ENCODE measurements at regions not wholly inside any gene's neighbourhood (a gene's known extent, or its start where the extent isn't known, plus 50 kb on each side); places are given as distances from the start of the nearest gene placed in this dataset.

GRCh38 chr12:115598871-115599811, 678.4 kb downstream of the MED13L start:
- H3K36me3 ChIP-seq (ENCODE audit: insufficient read depth, low read depth, low read length) = no peaks in the 10 kb centered on the region
- no peaks in the 10 kb centered on the region for H3K27me3 ChIP-seq (ENCODE audit: insufficient read depth, low read length)
- H3K4me3 ChIP-seq (ENCODE audit: low read length) = no peak overlapping the region
- H3K9ac ChIP-seq (ENCODE audit: low read depth, low read length) = no peak overlapping the region
- no peaks in the 10 kb centered on the region for H3K4me1 ChIP-seq (ENCODE audit: insufficient read depth, low read length)
- no peaks in the 10 kb centered on the region for H3K9me3 ChIP-seq (ENCODE audit: insufficient read depth, low read depth, low read length)
- H3K27ac ChIP-seq (ENCODE audit: low read length) = no peak overlapping the region

- Histone ChIP-seq H3K36me3 (ENCODE audit: insufficient read depth, low read depth, low read length) (no peaks in the 10 kb centered on the region), H3K4me1 (ENCODE audit: insufficient read depth, low read length) (no peaks in the 10 kb centered on the region), H3K4me3 (ENCODE audit: low read length) (no peak overlapping the region), H3K27ac (ENCODE audit: low read length) (no peak overlapping the region), H3K9ac (ENCODE audit: low read depth, low read length) (no peak overlapping the region), H3K27me3 (ENCODE audit: insufficient read depth, low read length) (no peaks in the 10 kb centered on the region), H3K9me3 (ENCODE audit: insufficient read depth, low read depth, low read length) (no peaks in the 10 kb centered on the region)
Observed at GRCh38 chr12:115597157-115597712, 680.3 kb downstream of the MED13L start.

GRCh38 chr12:115588131-115588530, 689.4 kb downstream of the MED13L start:
- Histone ChIP-seq H3K36me3 (ENCODE audit: insufficient read depth, low read depth, low read length) (no peaks in the 10 kb centered on the region), H3K9ac (ENCODE audit: low read depth, low read length) (no peak overlapping the region), H3K4me3 (ENCODE audit: low read length) (no peak overlapping the region), H3K27ac (ENCODE audit: low read length) (no peak overlapping the region), H3K9me3 (ENCODE audit: insufficient read depth, low read depth, low read length) (no peaks in the 10 kb centered on the region; the same call in 1 of the 2 replicates), H3K4me1 (ENCODE audit: insufficient read depth, low read length) (no peaks in the 10 kb centered on the region), H3K27me3 (ENCODE audit: insufficient read depth, low read length) (no peaks in the 10 kb centered on the region)

GRCh38 chr12:115584156-115584555, 693.3 kb downstream of the MED13L start:
- no peaks in the 10 kb centered on the region for H3K36me3 ChIP-seq (ENCODE audit: insufficient read depth, low read depth, low read length)
- no peak overlapping the region for H3K4me3 ChIP-seq (ENCODE audit: low read length)
- H3K9me3 ChIP-seq (ENCODE audit: insufficient read depth, low read depth, low read length) = no peaks in the 10 kb centered on the region
- H3K4me1 ChIP-seq (ENCODE audit: insufficient read depth, low read length) = no peaks in the 10 kb centered on the region
- H3K9ac ChIP-seq (ENCODE audit: low read depth, low read length) = no peak overlapping the region
- H3K27ac ChIP-seq (ENCODE audit: low read length) = no peak overlapping the region
- no peaks in the 10 kb centered on the region for H3K27me3 ChIP-seq (ENCODE audit: insufficient read depth, low read length)

- H3K9me3 ChIP-seq (ENCODE audit: insufficient read depth, low read depth, low read length) = no peaks in the 10 kb centered on the region
- no peak overlapping the region for H3K4me3 ChIP-seq (ENCODE audit: low read length)
- no peak overlapping the region for H3K9ac ChIP-seq (ENCODE audit: low read depth, low read length)
- H3K36me3 ChIP-seq (ENCODE audit: insufficient read depth, low read depth, low read length) = no peaks in the 10 kb centered on the region
- H3K27ac ChIP-seq (ENCODE audit: low read length) = no peak overlapping the region
- H3K27me3 ChIP-seq (ENCODE audit: insufficient read depth, low read length) = no peaks in the 10 kb centered on the region
- H3K4me1 ChIP-seq (ENCODE audit: insufficient read depth, low read length) = no peaks in the 10 kb centered on the region
Observed at GRCh38 chr12:115583591-115583990, 693.9 kb downstream of the MED13L start.

- Histone ChIP-seq H3K4me3 (ENCODE audit: low read length) (no peak overlapping the region), H3K36me3 (ENCODE audit: insufficient read depth, low read depth, low read length) (no peaks in the 10 kb centered on the region), H3K9me3 (ENCODE audit: insufficient read depth, low read depth, low read length) (no peaks in the 10 kb centered on the region), H3K4me1 (ENCODE audit: insufficient read depth, low read length) (peaks cover 7% of the 10 kb centered on the region; the same call in 1 of the 2 replicates), H3K27me3 (ENCODE audit: insufficient read depth, low read length) (no peaks in the 10 kb centered on the region), H3K27ac (ENCODE audit: low read length) (no peak overlapping the region), H3K9ac (ENCODE audit: low read depth, low read length) (no peak overlapping the region)
Observed at GRCh38 chr12:115577401-115577800, 700.1 kb downstream of the MED13L start.

- H3K27ac ChIP-seq (ENCODE audit: low read length) = no peak overlapping the region
Observed at GRCh38 chr12:115574826-115575225, 702.7 kb downstream of the MED13L start.

GRCh38 chr12:115572440-115572839, 705.1 kb downstream of the MED13L start:
- Histone ChIP-seq H3K27me3 (ENCODE audit: insufficient read depth, low read length) (no peaks in the 10 kb centered on the region), H3K27ac (ENCODE audit: low read length) (no peak overlapping the region), H3K4me1 (ENCODE audit: insufficient read depth, low read length) (peaks cover 7% of the 10 kb centered on the region; the same call in 1 of the 2 replicates), H3K9me3 (ENCODE audit: insufficient read depth, low read depth, low read length) (no peaks in the 10 kb centered on the region), H3K36me3 (ENCODE audit: insufficient read depth, low read depth, low read length) (no peaks in the 10 kb centered on the region), H3K4me3 (ENCODE audit: low read length) (no peak overlapping the region), H3K9ac (ENCODE audit: low read depth, low read length) (no peak overlapping the region)

More at GRCh38 chr12:115574826-115575225, 702.7 kb downstream of the MED13L start:
- no peak overlapping the region for H3K9ac ChIP-seq (ENCODE audit: low read depth, low read length)
- no peak overlapping the region for H3K4me3 ChIP-seq (ENCODE audit: low read length)
- H3K4me1 ChIP-seq (ENCODE audit: insufficient read depth, low read length) = peaks cover 7% of the 10 kb centered on the region; the same call in 1 of the 2 replicates
- no peaks in the 10 kb centered on the region for H3K9me3 ChIP-seq (ENCODE audit: insufficient read depth, low read depth, low read length)
- no peaks in the 10 kb centered on the region for H3K27me3 ChIP-seq (ENCODE audit: insufficient read depth, low read length)
- H3K36me3 ChIP-seq (ENCODE audit: insufficient read depth, low read depth, low read length) = no peaks in the 10 kb centered on the region

GRCh38 chr12:115571446-115571845, 706.0 kb downstream of the MED13L start:
- H3K4me3 ChIP-seq (ENCODE audit: low read length) = no peak overlapping the region
- H3K9me3 ChIP-seq (ENCODE audit: insufficient read depth, low read depth, low read length) = no peaks in the 10 kb centered on the region
- H3K9ac ChIP-seq (ENCODE audit: low read depth, low read length) = no peak overlapping the region
- no peak overlapping the region for H3K27ac ChIP-seq (ENCODE audit: low read length)
- H3K27me3 ChIP-seq (ENCODE audit: insufficient read depth, low read length) = no peaks in the 10 kb centered on the region
- H3K4me1 ChIP-seq (ENCODE audit: insufficient read depth, low read length) = peaks cover 7% of the 10 kb centered on the region; the same call in 1 of the 2 replicates
- no peaks in the 10 kb centered on the region for H3K36me3 ChIP-seq (ENCODE audit: insufficient read depth, low read depth, low read length)

- Histone ChIP-seq H3K27ac (ENCODE audit: low read length) (no peak overlapping the region), H3K27me3 (ENCODE audit: insufficient read depth, low read length) (no peaks in the 10 kb centered on the region), H3K36me3 (ENCODE audit: insufficient read depth, low read depth, low read length) (no peaks in the 10 kb centered on the region), H3K9ac (ENCODE audit: low read depth, low read length) (no peak overlapping the region), H3K4me1 (ENCODE audit: insufficient read depth, low read length) (peaks cover 4% of the 10 kb centered on the region; the same call in 1 of the 2 replicates), H3K4me3 (ENCODE audit: low read length) (no peak overlapping the region), H3K9me3 (ENCODE audit: insufficient read depth, low read depth, low read length) (no peaks in the 10 kb centered on the region)
Observed at GRCh38 chr12:115571027-115571426, 706.5 kb downstream of the MED13L start.

- H3K4me1 ChIP-seq (ENCODE audit: insufficient read depth, low read length) = no peaks in the 10 kb centered on the region
- no peak overlapping the region for H3K27ac ChIP-seq (ENCODE audit: low read length)
- H3K9ac ChIP-seq (ENCODE audit: low read depth, low read length) = no peak overlapping the region
- H3K36me3 ChIP-seq (ENCODE audit: insufficient read depth, low read depth, low read length) = no peaks in the 10 kb centered on the region
- H3K27me3 ChIP-seq (ENCODE audit: insufficient read depth, low read length) = no peaks in the 10 kb centered on the region
- no peaks in the 10 kb centered on the region for H3K9me3 ChIP-seq (ENCODE audit: insufficient read depth, low read depth, low read length)
- no peak overlapping the region for H3K4me3 ChIP-seq (ENCODE audit: low read length)
Observed at GRCh38 chr12:115570069-115570777, 707.3 kb downstream of the MED13L start.

All from iPS-20b (cell line).